OCI-LY1 (cell line): ENCODE measurements at regions not wholly inside any gene's neighbourhood (a gene's known extent, or its start where the extent isn't known, plus 50 kb on each side); places are given as distances from the start of the nearest gene placed in this dataset.

Source experiments
- H2AFZ ChIP-seq: fragments of 200-600 bp; sonication (generic), shearing (Covaris generic); 2 replicates; pipeline ENCODE4 v1.6.0; 2014; ENCODE audit warnings: antibody characterized with exemption, mild to moderate bottlenecking, low read length
- H3F3A ChIP-seq: fragments of 200-600 bp; sonication (generic), shearing (Covaris generic); 2 replicates; pipeline ENCODE4 v1.6.0; 2014; ENCODE audit warnings: mild to moderate bottlenecking, antibody characterized with exemption, low read length, moderate library complexity; ENCODE audit not compliant: insufficient read depth
- H3K27ac ChIP-seq: fragments of 200-600 bp; sonication (generic); 2 replicates; pipeline ENCODE4 v1.5.1; 2014; ENCODE audit warnings: low read length, mixed run types, mild to moderate bottlenecking, low read depth; ENCODE audit not compliant: poor library complexity, severe bottlenecking
- H3K27me3 ChIP-seq: fragments of 200-600 bp; sonication (generic); 2 replicates; pipeline ENCODE4 v1.6.0; 2014; ENCODE audit warnings: antibody characterized with exemption, mild to moderate bottlenecking, low read length, moderate library complexity; ENCODE audit not compliant: insufficient read depth
- H3K36me3 ChIP-seq: fragments of 200-600 bp; sonication (generic); 2 replicates; pipeline ENCODE4 v1.6.1; 2014; ENCODE audit warnings: mild to moderate bottlenecking, antibody characterized with exemption, low read length, moderate library complexity, mixed read lengths; ENCODE audit not compliant: insufficient read depth
- H3K4me1 ChIP-seq: fragments of 200-600 bp; sonication (generic); 2 replicates; pipeline ENCODE4 v1.5.1; 2014; ENCODE audit warnings: mild to moderate bottlenecking, low read length, moderate library complexity; ENCODE audit not compliant: insufficient read depth, severe bottlenecking
- H3K4me2 ChIP-seq: fragments of 200-600 bp; sonication (generic), shearing (Covaris generic); 2 replicates; pipeline ENCODE4 v1.6.1; 2014; ENCODE audit warnings: low read length
- H3K4me3 ChIP-seq: fragments of 200-600 bp; sonication (generic); 2 replicates; pipeline ENCODE4 v1.5.1; 2014; ENCODE audit warnings: low read length, low read depth, mild to moderate bottlenecking, mixed read lengths; ENCODE audit not compliant: poor library complexity, severe bottlenecking
- H3K79me2 ChIP-seq: fragments of 200-600 bp; shearing (Covaris generic); 2 replicates; pipeline ENCODE4 v1.6.1; 2016; ENCODE audit warnings: mixed run types, low read length, mixed read lengths; ENCODE audit not compliant: insufficient read depth
- H3K9ac ChIP-seq: fragments of 200-600 bp; sonication (generic), shearing (Covaris generic); 2 replicates; pipeline ENCODE4 v1.6.1; 2014; ENCODE audit warnings: mild to moderate bottlenecking, low read length, mixed read lengths
- H3K9me2 ChIP-seq: fragments of 200-600 bp; sonication (generic), shearing (Covaris generic); 2 replicates; pipeline ENCODE4 v1.6.1; 2014; ENCODE audit warnings: low read depth, mild to moderate bottlenecking, low read length, mixed read lengths
- H3K9me3 ChIP-seq: fragments of 200-600 bp; shearing (Covaris generic); 2 replicates; pipeline ENCODE4 v1.6.1; 2014; ENCODE audit warnings: low read length, mixed read lengths
- H4K20me1 ChIP-seq: fragments of 200-600 bp; sonication (generic), shearing (Covaris generic); 2 replicates; pipeline ENCODE4 v1.6.0; 2016; ENCODE audit warnings: mild to moderate bottlenecking, low read length; ENCODE audit not compliant: insufficient read depth
- CTCF ChIP-seq: fragments of 200-600 bp; sonication (generic), shearing (Covaris generic); IDR thresholded peaks from 2 replicates; pipeline ENCODE4 v1.5.1; 2017; ENCODE audit warnings: mild to moderate bottlenecking, antibody characterized with exemption, low read length, moderate library complexity, mixed read lengths
- EZH2 ChIP-seq: fragments of 200-600 bp; sonication (generic), shearing (Covaris generic); IDR thresholded peaks from 2 replicates; pipeline ENCODE4 v1.8.0; 2017; ENCODE audit warnings: borderline replicate concordance, mixed run types, mild to moderate bottlenecking, antibody characterized with exemption, low read length, moderate library complexity, mixed read lengths

- no peak overlapping the region for H3K4me2 ChIP-seq
- H3K9ac ChIP-seq = no peak overlapping the region
- H2AFZ ChIP-seq = no peak overlapping the region
- H3K79me2 ChIP-seq = no peaks in the 10 kb centered on the region
- no peak overlapping the region for H3K4me3 ChIP-seq
- H3K27ac ChIP-seq = no peak overlapping the region
- no peaks in the 10 kb centered on the region; the same call in 1 of the 2 replicates for H3K9me3 ChIP-seq
- TF ChIP-seq CTCF (no peak), EZH2 (no peak)
- no peaks in the 10 kb centered on the region for H3K9me2 ChIP-seq
- no peaks in the 10 kb centered on the region for H3F3A ChIP-seq
- H3K36me3 ChIP-seq = no peaks in the 10 kb centered on the region; the same call in 1 of the 2 replicates
- no peaks in the 10 kb centered on the region for H3K27me3 ChIP-seq
- H3K4me1 ChIP-seq = no peaks in the 10 kb centered on the region
- no peaks in the 10 kb centered on the region for H4K20me1 ChIP-seq
These were observed 352.2 kb downstream of the ZNF521 start for GRCh38 chr18:24999650-25000267.

GRCh38 chr18:25001803-25002202 lies 350.2 kb downstream of the ZNF521 start:
- H3K4me3 ChIP-seq = no peak overlapping the region
- no peak overlapping the region for H2AFZ ChIP-seq
- no peak overlapping the region for H3K4me2 ChIP-seq
- H3K9ac ChIP-seq = no peak overlapping the region
- H4K20me1 ChIP-seq = no peaks in the 10 kb centered on the region
- H3K27ac ChIP-seq = no peak overlapping the region
- no peak for TF ChIP-seq CTCF
- TF ChIP-seq EZH2 = no peak
- H3K4me1 ChIP-seq = no peaks in the 10 kb centered on the region
- no peaks in the 10 kb centered on the region for H3F3A ChIP-seq
- no peaks in the 10 kb centered on the region for H3K27me3 ChIP-seq
- H3K9me3 ChIP-seq = no peaks in the 10 kb centered on the region; the same call in 1 of the 2 replicates
- no peaks in the 10 kb centered on the region for H3K9me2 ChIP-seq
- no peaks in the 10 kb centered on the region; the same call in 1 of the 2 replicates for H3K36me3 ChIP-seq
- no peaks in the 10 kb centered on the region for H3K79me2 ChIP-seq

- Histone ChIP-seq H3K4me3 (no peak overlapping the region), H3K9me2 (no peaks in the 10 kb centered on the region), H3K4me2 (no peak overlapping the region), H2AFZ (no peak overlapping the region), H3K9me3 (no peaks in the 10 kb centered on the region), H3K9ac (no peak overlapping the region), H3F3A (no peaks in the 10 kb centered on the region), H3K27ac (no peak overlapping the region), H3K36me3 (no peaks in the 10 kb centered on the region), H3K4me1 (no peaks in the 10 kb centered on the region), H3K27me3 (no peaks in the 10 kb centered on the region), H4K20me1 (no peaks in the 10 kb centered on the region), H3K79me2 (no peaks in the 10 kb centered on the region)
- TF ChIP-seq CTCF = no peak
- no peak for TF ChIP-seq EZH2
These were observed 346.2 kb downstream of the ZNF521 start for GRCh38 chr18:25005541-25006403.
